Activated naive CD4-positive, alpha-beta T cell treated with anti-CD3 and anti-CD28 coated beads, Interleukin-2, amount 10 ng/mL, durations not matched to agents 7 days and 5 days (primary cell): ENCODE measurements at regions not wholly inside any gene's neighbourhood (a gene's known extent, or its start where the extent isn't known, plus 50 kb on each side); places are given as distances from the start of the nearest gene placed in this dataset.

Source experiments
- CTCF ChIA-PET: fragments of 350-600 bp; sonication (Branson Sonifier 250); formaldehyde crosslinking; loops from one replicate; lab custom pipeline; 2021; ENCODE audit warnings: antibody characterized with exemption; lab: Charles Lee
- DNase-seq: peaks from one replicate; pipeline ENCODE4 v3.0.0-alpha.2; 2020
- H3K27ac Mint-ChIP-seq: one replicate; pipeline ENCODE4 v1.8.0; 2021; ENCODE audit warnings: mild to moderate bottlenecking, moderate library complexity, mixed read lengths
- H3K27me3 Mint-ChIP-seq: one replicate; pipeline ENCODE4 v1.8.0; 2021; ENCODE audit warnings: mild to moderate bottlenecking, mixed read lengths
- H3K36me3 Mint-ChIP-seq: one replicate; pipeline ENCODE4 v1.8.0; 2021; ENCODE audit warnings: mixed read lengths
- H3K4me1 Mint-ChIP-seq: one replicate; pipeline ENCODE4 v1.8.0; 2021; ENCODE audit warnings: mixed read lengths
- H3K4me3 Mint-ChIP-seq: one replicate; pipeline ENCODE4 v1.8.0; 2021; ENCODE audit warnings: mild to moderate bottlenecking, moderate library complexity, mixed read lengths
- H3K9me3 Mint-ChIP-seq: one replicate; pipeline ENCODE4 v1.8.0; 2021; ENCODE audit warnings: mixed read lengths

DNA sequence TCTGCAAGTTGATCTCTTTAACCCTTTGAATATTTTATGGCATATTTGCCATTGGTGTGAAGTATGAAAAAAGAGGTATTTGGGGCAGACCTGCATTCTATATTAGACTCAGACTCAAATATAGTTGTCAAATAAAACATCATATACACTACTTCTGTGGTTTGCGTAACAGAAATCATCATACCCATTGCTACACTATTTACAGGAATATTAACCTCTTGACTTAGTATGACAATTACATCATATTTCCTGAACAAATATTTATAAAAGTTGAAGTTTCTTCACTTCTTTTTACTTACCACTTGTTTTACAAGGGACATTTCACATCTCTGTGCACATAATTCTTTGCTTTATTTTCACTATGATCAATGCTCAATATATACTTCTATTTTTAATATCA, 206.0 kb downstream of the HAO1 start:
- no peaks in the 10 kb centered on the region for H3K27me3 Mint-ChIP-seq
- H3K36me3 Mint-ChIP-seq, result no peaks in the 10 kb centered on the region
- CTCF ChIA-PET, result no interaction called here
- DNase-seq, result no peak
- no peak overlapping the region for H3K27ac Mint-ChIP-seq
- no peak overlapping the region for H3K4me3 Mint-ChIP-seq
- H3K4me1 Mint-ChIP-seq, result no peaks in the 10 kb centered on the region
- peaks cover 2% of the 10 kb centered on the region for H3K9me3 Mint-ChIP-seq

DNA sequence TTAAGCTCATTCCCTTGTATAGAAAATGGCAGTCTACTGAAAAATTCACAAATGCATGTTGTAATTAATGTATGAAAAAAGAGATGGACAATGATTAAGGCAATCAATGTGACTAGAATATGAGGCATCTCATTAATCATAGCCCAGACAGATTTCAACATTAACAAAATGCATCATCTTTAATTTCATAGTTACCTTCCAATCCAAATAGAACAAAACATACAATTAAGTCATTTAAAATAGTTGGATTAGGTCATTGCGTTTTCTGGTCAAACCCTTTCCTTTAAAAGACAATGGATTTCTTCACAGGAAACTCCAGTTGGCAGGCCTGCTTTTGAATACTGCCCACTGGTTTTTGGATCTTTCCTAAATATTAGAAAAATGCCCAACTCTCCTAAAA, 203.9 kb downstream of the HAO1 start:
- H3K4me3 Mint-ChIP-seq, result no peak overlapping the region
- no peak for DNase-seq
- no peaks in the 10 kb centered on the region for H3K27me3 Mint-ChIP-seq
- H3K36me3 Mint-ChIP-seq, result no peaks in the 10 kb centered on the region
- H3K9me3 Mint-ChIP-seq, result peaks cover 2% of the 10 kb centered on the region
- H3K27ac Mint-ChIP-seq, result no peak overlapping the region
- CTCF ChIA-PET, result no interaction called here
- H3K4me1 Mint-ChIP-seq, result no peaks in the 10 kb centered on the region

DNA sequence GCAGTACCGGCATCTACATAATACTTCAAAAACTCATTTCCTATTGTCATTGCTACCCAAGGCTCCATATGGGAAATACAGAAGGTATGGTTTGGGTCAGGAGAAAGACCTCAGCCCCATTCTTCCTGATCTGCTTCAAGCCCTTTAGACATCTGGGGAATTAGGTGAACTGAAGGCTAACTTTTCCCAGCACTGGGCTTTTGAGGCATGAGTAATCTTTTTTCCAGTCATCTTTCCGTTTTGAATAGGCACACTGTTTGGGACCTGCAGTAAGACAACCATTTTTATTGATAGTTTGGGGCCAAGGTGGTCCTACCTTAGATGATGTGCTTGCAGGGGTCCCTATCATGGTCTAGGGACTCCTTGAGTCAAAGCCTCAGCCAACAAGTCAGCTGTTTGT, 198.4 kb downstream of the HAO1 start:
- no peaks in the 10 kb centered on the region for H3K4me1 Mint-ChIP-seq
- H3K27me3 Mint-ChIP-seq, result no peaks in the 10 kb centered on the region
- H3K4me3 Mint-ChIP-seq, result no peak overlapping the region
- no peaks in the 10 kb centered on the region for H3K36me3 Mint-ChIP-seq
- CTCF ChIA-PET, result no interaction called here
- no peak for DNase-seq
- H3K27ac Mint-ChIP-seq, result no peak overlapping the region
- no peaks in the 10 kb centered on the region for H3K9me3 Mint-ChIP-seq

DNA sequence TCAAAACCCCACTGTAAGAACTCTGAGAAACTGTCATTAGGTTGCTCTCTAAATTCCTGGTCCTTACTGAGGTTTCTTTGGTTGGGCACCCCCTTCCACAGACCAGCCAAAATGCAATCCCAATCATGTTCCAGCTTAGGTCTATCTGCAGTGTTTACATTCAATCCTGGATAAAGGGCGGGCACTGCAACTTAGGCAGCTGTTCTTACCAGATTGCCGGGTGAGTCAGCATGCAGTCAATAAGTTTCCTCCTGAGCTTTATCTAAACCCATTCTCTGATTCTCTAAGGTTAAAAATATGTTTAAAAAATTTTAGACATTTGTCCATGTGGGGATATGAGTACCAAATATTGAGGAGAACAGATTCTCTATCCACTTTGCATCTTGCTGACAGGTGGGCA, 197.8 kb downstream of the HAO1 start:
- no peaks in the 10 kb centered on the region for H3K4me1 Mint-ChIP-seq
- H3K9me3 Mint-ChIP-seq, result no peaks in the 10 kb centered on the region
- DNase-seq, result no peak
- no peaks in the 10 kb centered on the region for H3K27me3 Mint-ChIP-seq
- CTCF ChIA-PET, result no interaction called here
- H3K4me3 Mint-ChIP-seq, result no peak overlapping the region
- H3K36me3 Mint-ChIP-seq, result no peaks in the 10 kb centered on the region
- no peak overlapping the region for H3K27ac Mint-ChIP-seq

DNA sequence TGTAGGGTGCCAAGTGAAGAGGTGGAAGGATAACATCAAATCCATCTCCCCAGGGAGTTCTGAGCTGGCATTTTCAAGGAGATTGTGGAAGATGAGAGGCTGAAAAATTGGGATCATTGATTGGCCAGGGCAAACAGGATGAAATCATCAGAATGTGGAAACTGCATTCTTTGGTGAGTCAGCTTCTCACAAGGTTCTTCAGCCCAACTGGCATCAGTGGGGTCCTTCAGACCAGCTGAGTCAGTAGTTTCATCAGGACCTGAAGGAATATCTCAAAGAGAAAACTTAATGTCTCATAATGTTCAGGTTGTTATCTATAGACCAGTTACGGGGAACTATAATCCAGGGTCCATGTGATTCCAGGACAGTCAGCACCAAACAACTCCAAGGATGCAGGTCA, 195.8 kb downstream of the HAO1 start:
- Mint-ChIP-seq H3K4me1 (no peaks in the 10 kb centered on the region), H3K27ac (no peak overlapping the region), H3K27me3 (no peaks in the 10 kb centered on the region), H3K9me3 (no peaks in the 10 kb centered on the region), H3K4me3 (no peak overlapping the region), H3K36me3 (no peaks in the 10 kb centered on the region)
- CTCF ChIA-PET, result no interaction called here
- no peak for DNase-seq

DNA sequence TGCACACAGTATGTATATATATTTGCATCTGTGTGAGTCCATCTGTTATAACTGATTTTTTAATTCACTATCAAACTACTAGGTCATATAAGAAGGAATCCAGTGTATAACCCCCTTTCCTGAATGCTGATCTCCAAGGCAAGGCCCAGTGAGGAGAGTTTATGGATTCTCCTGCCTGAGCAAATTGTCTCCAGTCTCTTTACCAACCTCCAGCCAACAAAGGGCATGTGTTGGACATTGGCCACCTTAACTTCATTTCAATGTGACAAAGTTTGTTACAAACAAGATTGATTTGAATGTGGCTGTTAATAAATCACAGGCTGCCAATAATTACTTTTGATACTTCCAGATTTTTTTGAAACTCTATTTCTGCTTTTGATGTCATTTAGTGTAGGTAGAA, 191.6 kb downstream of the HAO1 start:
- CTCF ChIA-PET, result no interaction called here
- Mint-ChIP-seq H3K4me3 (no peak overlapping the region), H3K27ac (no peak overlapping the region), H3K27me3 (no peaks in the 10 kb centered on the region), H3K9me3 (no peaks in the 10 kb centered on the region), H3K4me1 (no peaks in the 10 kb centered on the region), H3K36me3 (no peaks in the 10 kb centered on the region)
- no peak for DNase-seq

DNA sequence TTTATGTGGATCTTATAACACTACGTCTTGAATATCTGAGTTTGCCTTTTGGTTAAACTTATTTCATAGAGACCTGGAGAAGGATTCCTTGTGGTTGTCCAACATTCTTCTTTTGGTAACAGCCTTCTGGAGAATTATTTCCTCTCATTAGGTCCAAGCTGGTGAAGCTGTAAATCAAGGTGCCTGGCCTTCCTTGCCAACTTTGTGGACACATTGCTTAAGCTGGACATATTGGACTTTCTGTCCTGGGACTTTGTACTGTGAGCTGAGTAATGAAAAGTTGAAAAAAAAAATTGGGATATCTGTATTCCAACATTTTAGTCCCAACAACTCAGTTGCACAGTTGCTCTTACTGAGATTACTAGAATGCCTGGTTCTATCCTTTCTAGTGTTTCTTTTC, 186.2 kb downstream of the HAO1 start:
- DNase-seq, result no peak
- Mint-ChIP-seq H3K9me3 (peaks cover 5% of the 10 kb centered on the region), H3K36me3 (no peaks in the 10 kb centered on the region), H3K27ac (no peak overlapping the region), H3K4me3 (no peak overlapping the region), H3K4me1 (no peaks in the 10 kb centered on the region), H3K27me3 (no peaks in the 10 kb centered on the region)
- CTCF ChIA-PET, result no interaction called here

DNA sequence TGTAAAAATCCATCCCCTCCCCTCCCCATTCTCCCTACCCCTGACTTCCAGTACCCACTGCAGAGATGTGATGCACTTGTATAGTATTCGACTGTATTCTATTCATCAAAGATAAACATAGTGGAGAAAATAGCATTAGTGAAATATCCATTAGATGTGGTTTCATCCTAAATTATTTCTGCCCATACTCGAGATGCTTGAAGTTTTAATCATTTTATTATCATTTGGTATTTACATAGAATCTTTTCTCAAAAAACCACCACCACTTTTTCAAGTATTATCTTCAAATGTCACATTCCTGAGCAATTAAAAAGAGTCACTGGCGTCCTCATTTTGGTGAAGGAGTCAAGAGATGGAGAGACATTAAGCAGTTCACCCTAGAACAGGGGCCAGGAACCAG, 181.9 kb downstream of the HAO1 start:
- no peaks in the 10 kb centered on the region for H3K36me3 Mint-ChIP-seq
- no peak overlapping the region for H3K27ac Mint-ChIP-seq
- CTCF ChIA-PET, result no interaction called here
- H3K4me3 Mint-ChIP-seq, result no peak overlapping the region
- peaks cover 6% of the 10 kb centered on the region for H3K9me3 Mint-ChIP-seq
- H3K4me1 Mint-ChIP-seq, result no peaks in the 10 kb centered on the region
- H3K27me3 Mint-ChIP-seq, result no peaks in the 10 kb centered on the region
- DNase-seq, result no peak

DNA sequence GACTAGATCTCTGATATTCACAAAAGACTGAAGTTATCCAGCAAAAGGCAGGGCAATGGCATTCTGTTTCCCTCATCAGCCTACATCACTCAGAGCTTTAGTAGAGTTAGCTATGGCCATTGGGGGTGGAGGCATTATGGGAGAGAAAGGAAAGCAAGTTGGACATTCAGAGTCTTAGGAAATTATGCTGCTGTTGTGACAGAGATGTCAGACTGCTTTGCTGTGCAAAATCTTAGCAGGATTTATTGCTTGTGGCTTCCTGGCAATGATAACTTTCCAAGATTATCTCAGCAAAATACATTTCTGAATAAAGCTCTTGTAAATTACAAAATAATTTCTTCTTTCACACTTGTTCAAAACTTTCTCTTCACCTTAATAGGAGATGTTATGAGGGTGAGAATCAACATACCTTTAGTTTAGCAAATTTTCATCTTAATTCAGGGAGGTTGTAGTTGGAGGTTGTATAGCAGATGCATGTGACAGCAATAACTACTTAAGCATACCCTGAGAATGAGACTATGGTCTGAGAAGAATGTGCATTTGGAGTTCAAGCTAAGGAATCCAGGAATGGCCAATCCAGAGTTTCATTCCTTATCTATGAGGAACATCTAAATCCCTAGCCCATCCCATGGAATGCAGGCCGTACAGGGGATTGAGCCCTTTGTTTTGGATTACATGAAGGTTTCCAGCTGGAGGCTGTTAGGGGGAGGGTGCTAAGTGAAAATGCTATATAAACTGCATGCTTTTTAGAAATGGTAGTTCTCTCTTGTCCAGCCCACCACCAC, 179.8 kb downstream of the HAO1 start:
- no peaks in the 10 kb centered on the region for H3K27me3 Mint-ChIP-seq
- H3K4me1 Mint-ChIP-seq, result peaks cover 4% of the 10 kb centered on the region
- no peaks in the 10 kb centered on the region for H3K36me3 Mint-ChIP-seq
- no peak overlapping the region for H3K4me3 Mint-ChIP-seq
- H3K27ac Mint-ChIP-seq, result no peak overlapping the region
- CTCF ChIA-PET, result no interaction called here
- peaks cover 6% of the 10 kb centered on the region for H3K9me3 Mint-ChIP-seq
- DNase-seq, result no peak

DNA sequence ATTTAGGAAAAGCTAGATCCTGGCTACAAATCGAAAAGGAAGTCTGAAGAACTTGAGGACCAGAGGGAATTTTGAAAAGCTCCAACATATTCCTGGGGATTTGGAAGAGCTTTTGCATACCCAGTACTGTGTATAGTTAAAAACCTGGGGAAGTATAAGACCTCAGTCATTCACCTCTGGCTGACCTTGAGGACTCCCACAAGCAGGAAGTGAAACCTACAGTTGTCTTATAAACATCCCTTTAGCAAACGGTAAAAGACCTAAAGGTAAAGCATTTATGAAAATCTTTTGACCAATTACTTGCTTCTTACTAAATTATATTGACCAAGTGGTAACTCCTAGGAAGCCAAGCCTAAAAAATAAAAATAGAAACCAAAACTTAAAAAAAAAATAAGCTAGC, 175.0 kb downstream of the HAO1 start:
- Mint-ChIP-seq H3K4me3 (no peak overlapping the region), H3K27ac (no peak overlapping the region), H3K36me3 (no peaks in the 10 kb centered on the region), H3K9me3 (peaks cover 4% of the 10 kb centered on the region), H3K27me3 (no peaks in the 10 kb centered on the region), H3K4me1 (peaks cover 4% of the 10 kb centered on the region)
- CTCF ChIA-PET, result no interaction called here
- DNase-seq, result no peak

DNA sequence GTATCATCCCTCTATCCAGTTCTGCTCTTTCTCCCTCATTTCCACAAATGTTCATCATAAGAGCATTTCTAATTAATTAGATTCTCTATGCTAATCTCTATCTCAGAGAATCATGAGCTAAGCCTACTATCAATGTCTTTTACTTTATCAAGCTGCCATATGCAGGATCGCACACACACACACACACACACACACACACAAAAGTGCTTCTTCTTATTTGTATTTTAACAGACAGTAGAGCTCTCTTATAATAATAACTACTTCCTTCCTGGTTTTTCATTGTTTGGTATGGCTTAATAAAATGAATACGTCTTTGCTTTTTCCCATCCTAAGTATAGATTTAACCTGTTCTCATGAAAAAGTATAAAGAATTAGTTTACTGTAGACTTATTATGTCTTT, 170.2 kb downstream of the HAO1 start:
- CTCF ChIA-PET, result no interaction called here
- DNase-seq, result no peak
- H3K27ac Mint-ChIP-seq, result no peak overlapping the region
- H3K4me1 Mint-ChIP-seq, result peaks cover 2% of the 10 kb centered on the region
- no peaks in the 10 kb centered on the region for H3K27me3 Mint-ChIP-seq
- no peaks in the 10 kb centered on the region for H3K36me3 Mint-ChIP-seq
- H3K4me3 Mint-ChIP-seq, result no peak overlapping the region
- H3K9me3 Mint-ChIP-seq, result peaks cover 3% of the 10 kb centered on the region

DNA sequence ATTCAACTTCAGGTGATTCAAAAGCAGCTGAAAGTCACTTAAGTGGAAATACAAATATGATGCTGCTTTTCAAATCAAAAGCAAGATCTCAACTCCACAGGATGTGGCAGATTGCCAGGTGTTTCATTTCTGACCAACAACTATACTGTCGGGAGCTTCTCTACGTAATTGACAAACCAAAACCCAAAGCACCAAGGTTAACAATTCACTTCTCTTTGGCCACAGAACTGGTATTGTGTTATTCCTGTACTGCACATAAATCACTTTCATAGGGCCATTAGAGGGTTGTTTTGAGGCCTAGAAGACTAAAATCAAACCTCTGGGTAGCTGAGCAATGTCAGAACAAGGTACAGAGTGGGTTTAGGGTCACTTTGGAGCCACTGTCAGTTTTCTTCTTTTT, 169.7 kb downstream of the HAO1 start:
- Mint-ChIP-seq H3K27me3 (no peaks in the 10 kb centered on the region), H3K9me3 (peaks cover 3% of the 10 kb centered on the region), H3K27ac (no peak overlapping the region), H3K4me3 (no peak overlapping the region), H3K36me3 (no peaks in the 10 kb centered on the region), H3K4me1 (no peaks in the 10 kb centered on the region)
- no peak for DNase-seq
- CTCF ChIA-PET, result no interaction called here

DNA sequence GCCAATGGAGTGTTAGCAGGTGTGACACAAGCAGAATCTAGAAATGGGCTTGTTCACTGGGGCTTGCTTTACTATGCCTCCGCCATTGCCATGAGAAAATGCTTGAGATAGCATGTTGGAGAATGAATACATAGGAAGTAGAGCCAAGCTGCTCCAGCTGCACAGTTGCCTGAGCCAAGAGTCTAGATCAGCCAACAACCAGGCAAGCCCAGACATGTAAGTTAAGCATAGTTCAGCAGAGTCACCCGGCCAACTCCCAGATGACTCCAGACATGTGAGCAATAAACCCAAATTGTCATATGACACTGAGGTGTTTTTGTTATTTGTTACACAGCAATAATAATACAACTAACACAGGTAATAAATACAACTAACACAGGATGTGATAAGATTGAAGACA, 167.9 kb downstream of the HAO1 start:
- CTCF ChIA-PET, result no interaction called here
- H3K36me3 Mint-ChIP-seq, result no peaks in the 10 kb centered on the region
- DNase-seq, result no peak
- H3K4me1 Mint-ChIP-seq, result no peaks in the 10 kb centered on the region
- H3K9me3 Mint-ChIP-seq, result peaks cover 8% of the 10 kb centered on the region
- H3K27ac Mint-ChIP-seq, result no peak overlapping the region
- no peak overlapping the region for H3K4me3 Mint-ChIP-seq
- H3K27me3 Mint-ChIP-seq, result no peaks in the 10 kb centered on the region

DNA sequence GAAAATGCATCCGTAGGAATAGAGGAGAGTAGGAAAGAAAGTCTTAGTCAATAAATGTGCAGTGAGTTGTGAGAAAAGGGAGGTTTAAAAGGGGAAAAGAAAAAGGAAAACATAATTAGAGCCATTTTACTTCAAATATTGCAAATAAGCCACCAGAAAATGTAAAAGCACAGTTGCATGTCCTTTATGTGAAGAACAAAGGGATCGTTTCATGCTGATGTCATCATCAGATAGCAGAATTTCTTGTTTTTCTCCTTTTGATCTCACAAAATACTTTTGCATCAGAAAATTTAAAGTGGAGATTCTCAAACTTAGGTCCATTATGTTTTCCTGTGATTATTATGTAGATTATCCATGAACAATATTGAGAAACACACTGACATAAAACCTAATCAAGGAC, 166.7 kb downstream of the HAO1 start:
- DNase-seq, result no peak
- CTCF ChIA-PET, result no interaction called here
- Mint-ChIP-seq H3K4me1 (no peaks in the 10 kb centered on the region), H3K9me3 (peaks cover 8% of the 10 kb centered on the region), H3K27ac (no peak overlapping the region), H3K36me3 (no peaks in the 10 kb centered on the region), H3K4me3 (no peak overlapping the region), H3K27me3 (no peaks in the 10 kb centered on the region)

DNA sequence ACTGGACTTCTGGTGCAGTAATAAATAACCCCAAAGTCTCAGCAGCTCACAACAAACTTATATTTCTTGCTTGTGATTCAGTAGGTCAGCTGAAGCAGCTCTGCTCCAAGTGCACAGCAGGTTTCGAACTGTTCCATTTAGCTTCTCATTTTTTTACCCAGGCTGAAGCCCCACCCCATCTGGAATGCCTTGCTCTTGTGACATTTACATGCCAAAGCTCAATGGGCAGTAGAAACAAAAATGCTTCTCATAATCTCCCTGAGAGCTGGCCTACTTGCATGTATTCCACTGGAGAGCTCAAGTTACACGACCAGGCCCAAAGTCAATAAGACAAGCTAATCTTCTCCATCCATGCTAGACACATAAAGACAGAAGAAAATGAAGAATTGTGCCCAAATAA, 165.2 kb downstream of the HAO1 start:
- no peaks in the 10 kb centered on the region for H3K36me3 Mint-ChIP-seq
- no peaks in the 10 kb centered on the region for H3K4me1 Mint-ChIP-seq
- DNase-seq, result no peak
- CTCF ChIA-PET, result no interaction called here
- peaks cover 10% of the 10 kb centered on the region for H3K9me3 Mint-ChIP-seq
- H3K27me3 Mint-ChIP-seq, result no peaks in the 10 kb centered on the region
- H3K27ac Mint-ChIP-seq, result no peak overlapping the region
- H3K4me3 Mint-ChIP-seq, result no peak overlapping the region

DNA sequence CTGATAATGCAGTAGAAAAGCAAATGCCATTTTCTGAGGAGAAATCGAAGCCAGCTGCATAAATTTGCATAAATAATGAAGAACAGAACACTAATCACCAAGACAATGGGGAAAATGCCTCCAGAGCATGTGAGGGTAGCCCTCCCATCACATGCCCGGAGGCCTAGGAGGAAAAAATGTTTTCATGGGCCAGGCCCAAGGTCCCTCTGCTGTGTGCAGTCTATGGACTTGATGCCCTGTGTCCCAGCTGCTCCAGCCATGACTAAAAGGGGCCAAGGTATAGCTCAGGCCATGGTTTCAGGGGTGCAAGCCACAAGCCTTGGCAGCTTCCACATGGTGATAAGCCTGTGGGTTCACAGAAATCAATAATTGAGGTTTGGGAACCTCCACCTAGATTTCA, 164.1 kb downstream of the HAO1 start:
- CTCF ChIA-PET, result no interaction called here

More for the DNA sequence above, 164.1 kb downstream of the HAO1 start:
- no peak overlapping the region for H3K27ac Mint-ChIP-seq
- H3K9me3 Mint-ChIP-seq, result peaks cover 10% of the 10 kb centered on the region
- no peaks in the 10 kb centered on the region for H3K4me1 Mint-ChIP-seq
- no peak for DNase-seq
- no peaks in the 10 kb centered on the region for H3K27me3 Mint-ChIP-seq
- H3K36me3 Mint-ChIP-seq, result no peaks in the 10 kb centered on the region
- no peak overlapping the region for H3K4me3 Mint-ChIP-seq
